ENCODE measurements at regions not wholly inside any gene's neighbourhood (a gene's known extent, or its start where the extent isn't known, plus 50 kb on each side); places are given as distances from the start of the nearest gene placed in this dataset.
"Not testable (repeated sequence)": the region's sequence is repeated elsewhere in the genome, so short reads cannot be mapped to it uniquely, and the experiment has no call there.

DNA sequence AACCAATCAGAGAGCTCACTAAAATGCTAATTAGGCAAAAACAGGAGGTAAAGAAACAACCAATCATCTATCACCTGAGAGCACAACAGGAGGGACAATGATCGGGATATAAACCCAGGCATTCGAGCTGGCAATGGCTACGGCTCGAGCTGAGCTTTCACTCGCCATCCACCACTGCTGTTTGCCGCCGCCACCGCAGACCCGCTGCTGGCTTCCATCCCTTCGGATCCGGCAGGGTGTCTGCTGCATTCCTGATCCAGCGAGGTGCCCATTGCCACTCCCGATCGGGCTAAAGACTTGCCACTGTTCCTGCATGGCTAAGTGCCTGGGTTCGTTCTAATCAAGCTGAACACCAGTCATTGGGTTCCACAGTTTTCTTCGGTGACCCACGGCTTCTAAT is 236.7 kb upstream of the DLGAP1 start:
- H4K20me1 ChIP-seq (replicated peaks; ENCODE audit: control insufficient read depth, insufficient read depth, low read length), result no peaks in the 10 kb centered on the region
- H3K36me3 ChIP-seq (ENCODE audit: control insufficient read depth, insufficient read depth, low read length), result no peaks in the 10 kb centered on the region
- DNase-seq (ENCODE audit: extremely low read depth in 1 of 4, low spot score in 3 of 4), result no peak
- H3K9ac ChIP-seq (ENCODE audit: insufficient read depth in 1 of 2, low read depth in 2 of 2, low read length in 2 of 2), result no peak overlapping the region
- H3K79me2 ChIP-seq (ENCODE audit: control insufficient read depth, insufficient read depth, low read length), result no peaks in the 10 kb centered on the region
- in situ Hi-C loops (cut with MboI), result no loop called here
- TF ChIP-seq RBM14 (IDR thresholded peaks at IDR 0.05; ENCODE audit: borderline replicate concordance, insufficient read depth, low read depth, low read length) (no peak), SRSF9 (IDR thresholded peaks at IDR 0.05; ENCODE audit: borderline replicate concordance, low read depth, low read length) (no peak), BRD4 (IDR thresholded peaks at IDR 0.05) (no peak)
- no peak overlapping the region for H3K4me2 ChIP-seq (ENCODE audit: insufficient read depth, low read length)
- no peak overlapping the region for H3K4me3 ChIP-seq
- intact Hi-C loops (cut with micrococcal nuclease), result no loop called here
- H3K9me1 ChIP-seq (ENCODE audit: control insufficient read depth, insufficient read depth, low read length), result no peaks in the 10 kb centered on the region
- H3K27me3 ChIP-seq (ENCODE audit: control insufficient read depth in 2 of 2, insufficient read depth in 2 of 2, low read length in 2 of 2), result no peaks in the 10 kb centered on the region
- no peaks in the 10 kb centered on the region for H3K9me3 ChIP-seq (replicated peaks; ENCODE audit: control insufficient read depth, insufficient read depth, low read depth, low read length)
- H2AFZ ChIP-seq (ENCODE audit: low read depth, low read length), result no peak overlapping the region
- FAIRE-seq, result no peak
- POLR2A ChIA-PET, result no interaction called here
- no TSS peak for BruUV-seq (replicated peaks)
- H3K4me1 ChIP-seq (replicated peaks in 1 of 2; ENCODE audit: control insufficient read depth in 2 of 2, insufficient read depth in 2 of 2, low read length in 2 of 2), result no peaks in the 10 kb centered on the region
- CTCF ChIA-PET (ENCODE audit: low intra/inter-chr PET ratio), result no interaction called here
- no peak for ATAC-seq
- H3K27ac ChIP-seq (ENCODE audit: extremely low read depth, low read depth, low read length), result no peak overlapping the region
- under 1% methylated on average over 17 of the region's 17 CpGs for WGBS (ENCODE audit: insufficient coverage, low coverage, missing lambda C conversion rate)

DNA sequence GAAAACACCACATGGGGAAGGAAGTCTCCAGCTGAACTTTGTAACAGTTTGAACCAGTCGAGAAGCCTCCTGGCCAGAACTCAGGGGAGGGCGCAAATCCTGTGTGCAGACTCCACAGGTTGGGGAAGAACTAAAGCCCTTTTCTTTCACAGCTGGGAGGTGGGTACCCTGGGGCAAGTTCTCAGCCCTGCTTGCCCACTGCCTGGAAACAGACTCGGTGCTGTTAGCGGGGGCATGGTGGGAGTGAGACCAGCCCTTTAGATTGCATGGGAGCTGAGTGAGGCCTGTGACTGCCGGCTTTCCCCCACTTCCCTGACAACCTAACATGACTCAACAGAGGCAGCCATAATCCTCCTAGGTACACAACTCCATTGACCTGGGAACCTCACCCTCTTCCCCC is 223.6 kb upstream of the DLGAP1 start:
- in situ Hi-C loops (cut with MboI); FAIRE-seq; ATAC-seq; H3K4me2 ChIP-seq (ENCODE audit: insufficient read depth, low read length); H3K27me3 ChIP-seq (ENCODE audit: control insufficient read depth in 2 of 2, insufficient read depth in 2 of 2, low read length in 2 of 2); H4K20me1 ChIP-seq (replicated peaks; ENCODE audit: control insufficient read depth, insufficient read depth, low read length); H3K9me3 ChIP-seq (replicated peaks; ENCODE audit: control insufficient read depth, insufficient read depth, low read depth, low read length); H3K9ac ChIP-seq (ENCODE audit: insufficient read depth in 1 of 2, low read depth in 2 of 2, low read length in 2 of 2); H3K36me3 ChIP-seq (ENCODE audit: control insufficient read depth, insufficient read depth, low read length); POLR2A ChIA-PET; H3K79me2 ChIP-seq (ENCODE audit: control insufficient read depth, insufficient read depth, low read length); H3K4me1 ChIP-seq (replicated peaks in 1 of 2; ENCODE audit: control insufficient read depth in 2 of 2, insufficient read depth in 2 of 2, low read length in 2 of 2); CTCF ChIA-PET (ENCODE audit: low intra/inter-chr PET ratio); H3K4me3 ChIP-seq; H3K9me1 ChIP-seq (ENCODE audit: control insufficient read depth, insufficient read depth, low read length); intact Hi-C loops (cut with micrococcal nuclease); DNase-seq (ENCODE audit: extremely low read depth in 1 of 4, low spot score in 3 of 4); BruUV-seq (replicated peaks); H3K27ac ChIP-seq (ENCODE audit: extremely low read depth, low read depth, low read length); H2AFZ ChIP-seq (ENCODE audit: low read depth, low read length): not testable (repeated sequence)
- 2% methylated on average over 4 of the region's 5 CpGs for WGBS (ENCODE audit: insufficient coverage, low coverage, missing lambda C conversion rate)
